ENCODE measurements at regions not wholly inside any gene's neighbourhood (a gene's known extent, or its start where the extent isn't known, plus 50 kb on each side); places are given as distances from the start of the nearest gene placed in this dataset.

- DNase-seq (ENCODE audit: low read depth in 2 of 2): no peak
These were observed 239.9 kb upstream of the DYNLRB2 start for GRCh38 chr16:80300876-80301275.

DNA sequence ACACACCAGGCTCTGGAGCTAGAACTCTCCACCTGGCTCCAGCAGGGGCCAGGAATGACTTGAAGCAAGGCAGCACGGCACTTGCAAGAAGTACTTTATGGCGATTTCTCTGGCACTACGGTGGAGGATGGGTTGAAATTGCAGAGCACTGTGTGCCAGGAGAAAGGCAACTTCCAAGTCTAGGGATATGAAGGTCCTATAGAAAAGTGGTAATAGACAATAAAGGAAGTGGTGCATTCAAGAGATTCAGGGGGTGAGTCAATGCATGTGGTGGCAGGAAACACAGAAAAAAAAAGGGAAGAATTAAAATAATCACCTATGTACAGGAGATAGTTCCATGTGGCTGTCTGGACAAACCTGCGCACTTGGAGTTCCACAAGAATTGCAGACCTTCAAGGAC, 240.3 kb upstream of the DYNLRB2 start:
- DNase-seq (ENCODE audit: low read depth in 2 of 2): no peak

GRCh38 chr16:80299416-80299815, 241.4 kb upstream of the DYNLRB2 start:
- no peak for DNase-seq (ENCODE audit: low read depth in 2 of 2)

DNA sequence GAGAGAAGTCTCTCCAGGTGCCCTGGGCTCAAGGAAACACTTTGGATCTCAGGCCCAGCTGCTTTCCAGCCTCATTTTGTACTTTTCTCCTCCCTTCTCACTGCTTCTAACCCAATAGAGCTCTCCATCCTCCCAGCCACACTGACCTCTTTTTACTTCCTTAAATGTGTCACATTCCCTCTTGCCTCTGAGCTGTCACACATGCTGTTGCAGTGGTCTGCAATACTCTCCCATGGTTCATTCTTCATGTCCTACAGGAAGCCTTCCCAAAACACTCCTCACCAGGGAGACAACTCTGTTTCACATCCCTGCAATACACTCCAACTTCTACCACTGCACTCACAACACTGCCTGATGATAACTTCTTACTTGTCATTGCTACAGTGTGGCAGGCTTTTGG, 242.1 kb upstream of the DYNLRB2 start:
- DNase-seq (ENCODE audit: low read depth in 2 of 2): no peak

DNA sequence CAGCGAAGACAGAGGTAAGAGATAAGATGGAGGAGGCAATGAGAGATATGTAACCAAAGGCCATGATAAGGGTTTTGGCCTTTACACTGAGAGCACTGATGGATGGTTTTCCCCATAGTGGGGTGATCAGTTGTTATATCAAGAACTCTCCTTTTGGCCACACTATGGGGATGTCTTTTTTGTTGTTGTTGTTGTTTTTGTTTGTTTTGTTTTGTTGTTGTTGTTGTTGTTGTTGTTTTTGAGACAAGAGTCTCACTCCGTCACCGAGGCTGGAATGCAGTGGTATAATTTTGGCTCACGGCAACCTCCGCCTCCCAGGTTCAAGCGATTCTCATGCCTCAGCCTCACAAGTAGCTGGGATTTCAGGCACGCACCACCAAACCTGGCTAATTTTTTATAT, 244.8 kb upstream of the DYNLRB2 start:
- DNase-seq (ENCODE audit: low read depth in 2 of 2): no peak

DNA sequence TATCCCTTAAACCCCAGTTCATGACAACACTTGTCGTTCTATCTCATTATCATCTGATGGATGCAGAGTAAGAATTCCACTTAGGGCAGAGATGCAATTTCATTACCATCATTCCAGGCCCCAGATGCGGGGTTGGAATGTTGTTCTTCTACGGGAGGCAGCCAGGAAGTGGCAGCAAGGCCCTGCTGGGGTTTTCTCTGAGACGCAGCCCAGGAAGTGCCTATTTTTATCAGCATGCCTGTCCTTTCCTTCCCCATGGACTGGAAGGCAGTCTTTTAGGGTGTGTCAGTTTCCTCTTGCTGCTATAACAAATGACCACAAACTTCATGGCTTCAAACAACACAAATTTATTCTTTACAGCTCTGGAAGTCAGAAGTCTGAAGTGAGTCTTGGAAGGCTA, 246.6 kb upstream of the DYNLRB2 start:
- no peak for DNase-seq (ENCODE audit: low read depth in 2 of 2)

- no peak for DNase-seq (ENCODE audit: low read depth in 2 of 2)
These were observed 252.2 kb upstream of the DYNLRB2 start for GRCh38 chr16:80288616-80289015.

GRCh38 chr16:80287674-80288073, 253.1 kb upstream of the DYNLRB2 start:
- DNase-seq (ENCODE audit: low read depth in 2 of 2): no peak

DNA sequence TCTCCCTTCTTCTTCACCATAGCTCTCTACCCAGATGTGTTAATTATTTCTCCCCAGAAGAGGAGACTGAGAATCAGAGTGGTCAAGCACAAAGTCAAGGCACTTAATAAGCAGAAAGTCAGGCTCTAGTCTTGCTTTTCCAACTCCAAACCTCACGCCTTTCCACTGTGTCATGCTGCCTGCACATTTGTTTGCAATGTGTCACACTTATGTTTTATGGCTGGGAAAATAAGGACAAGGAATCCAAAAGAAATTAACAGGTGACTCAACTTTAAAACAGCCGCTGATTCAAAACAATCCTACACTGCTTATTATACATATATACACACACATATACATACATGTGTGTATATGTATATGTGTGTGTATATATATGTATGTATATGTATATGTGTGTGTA, 255.7 kb upstream of the DYNLRB2 start:
- no peak for DNase-seq (ENCODE audit: low read depth in 2 of 2)

GRCh38 chr16:80283466-80284392, 257.1 kb upstream of the DYNLRB2 start:
- DNase-seq (ENCODE audit: low read depth in 2 of 2): no peak

- no peak for DNase-seq (ENCODE audit: low read depth in 2 of 2)
These were observed 260.2 kb upstream of the DYNLRB2 start for GRCh38 chr16:80280557-80280956.

GRCh38 chr16:80279656-80280055, 261.1 kb upstream of the DYNLRB2 start:
- no peak for DNase-seq (ENCODE audit: low read depth in 2 of 2)

DNA sequence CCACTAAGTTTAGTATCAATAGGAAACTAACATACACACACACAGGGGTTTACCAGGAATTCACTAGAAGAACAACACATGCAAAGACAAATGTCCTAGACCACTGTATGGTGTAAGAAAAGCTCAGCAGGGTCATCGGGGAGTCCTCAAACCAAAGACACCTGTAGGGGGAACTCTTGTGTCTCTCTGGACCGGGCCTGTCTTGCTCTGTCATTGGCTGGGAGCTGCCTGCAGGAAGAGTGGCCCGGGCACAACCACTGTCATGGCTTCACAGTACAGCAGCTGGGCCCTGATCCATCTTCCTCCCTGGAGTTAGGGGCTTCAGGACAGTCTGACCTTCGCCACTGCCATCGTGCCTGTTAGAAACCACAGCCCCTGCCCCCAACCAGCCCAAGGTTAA, 263.6 kb upstream of the DYNLRB2 start:
- DNase-seq (ENCODE audit: low read depth in 2 of 2): no peak

DNA sequence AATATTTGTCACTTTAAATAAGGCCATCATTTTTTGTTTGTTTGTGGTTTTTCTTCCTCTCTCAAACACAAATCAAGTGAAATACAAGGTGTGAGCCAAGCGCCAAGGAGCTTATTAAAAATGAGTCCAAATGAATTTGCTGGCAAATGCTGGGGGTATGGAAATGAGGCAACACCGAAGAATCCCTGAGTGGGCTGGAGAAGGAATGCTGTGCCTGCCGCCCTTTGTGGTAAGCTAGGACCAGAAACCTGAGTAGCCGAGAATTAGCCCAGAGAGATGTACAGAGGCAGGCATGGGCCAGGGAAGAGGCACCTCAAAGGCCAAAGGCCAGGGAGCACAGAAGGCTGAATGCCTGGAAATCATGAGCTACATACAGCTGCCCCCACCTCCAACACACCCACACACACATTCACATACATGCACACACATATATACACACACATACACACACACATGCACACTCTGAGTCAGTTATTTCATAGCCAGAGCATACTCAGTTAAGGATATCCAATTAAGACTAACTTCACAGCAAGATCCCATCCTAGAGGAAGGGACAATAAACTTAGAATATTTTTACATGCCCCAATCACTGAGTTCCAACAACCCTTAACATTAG, 266.1 kb upstream of the DYNLRB2 start:
- no peak for DNase-seq (ENCODE audit: low read depth in 2 of 2)

DNA sequence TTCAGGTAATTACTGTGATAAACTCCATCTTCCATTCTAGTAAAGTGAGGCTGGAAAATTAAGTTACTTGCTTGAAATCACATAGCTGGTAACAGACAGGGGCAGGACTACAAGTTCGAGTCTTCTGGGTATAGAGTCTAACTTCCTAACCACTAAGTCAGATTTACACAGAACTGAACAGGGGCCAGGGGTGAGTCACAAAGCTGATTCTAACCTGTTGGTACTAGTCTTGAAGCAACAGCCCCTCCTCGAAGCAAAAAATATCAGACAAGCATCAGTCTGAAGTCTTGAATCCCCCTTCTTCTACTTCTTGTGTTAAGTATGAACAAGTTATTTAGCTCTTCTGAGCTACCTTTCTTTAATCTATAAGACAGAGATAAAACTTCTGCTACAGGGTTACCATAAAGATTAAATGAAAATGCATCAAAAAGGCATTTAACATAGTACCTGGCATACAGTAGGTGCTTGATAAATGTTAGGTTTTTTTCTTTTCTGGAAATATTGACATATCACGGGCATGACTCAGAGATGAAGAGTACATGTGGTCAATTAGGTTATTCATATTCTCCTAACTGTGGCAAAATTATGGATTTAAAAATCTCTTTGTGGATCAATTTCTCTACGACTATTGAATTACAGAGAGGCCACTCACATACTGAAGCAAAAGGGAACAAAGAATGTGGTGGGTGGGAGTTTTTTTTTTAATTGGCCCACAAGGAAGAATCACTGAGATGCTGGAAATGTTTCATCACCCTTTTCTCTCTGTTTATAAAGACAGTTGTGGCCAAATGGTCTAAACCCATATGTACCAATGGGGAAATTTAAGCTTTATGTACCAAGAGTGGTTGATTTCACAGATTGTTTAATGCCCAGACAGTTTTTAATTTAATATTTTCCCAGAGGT, 266.9 kb upstream of the DYNLRB2 start:
- DNase-seq (ENCODE audit: low read depth in 2 of 2): no peak

DNA sequence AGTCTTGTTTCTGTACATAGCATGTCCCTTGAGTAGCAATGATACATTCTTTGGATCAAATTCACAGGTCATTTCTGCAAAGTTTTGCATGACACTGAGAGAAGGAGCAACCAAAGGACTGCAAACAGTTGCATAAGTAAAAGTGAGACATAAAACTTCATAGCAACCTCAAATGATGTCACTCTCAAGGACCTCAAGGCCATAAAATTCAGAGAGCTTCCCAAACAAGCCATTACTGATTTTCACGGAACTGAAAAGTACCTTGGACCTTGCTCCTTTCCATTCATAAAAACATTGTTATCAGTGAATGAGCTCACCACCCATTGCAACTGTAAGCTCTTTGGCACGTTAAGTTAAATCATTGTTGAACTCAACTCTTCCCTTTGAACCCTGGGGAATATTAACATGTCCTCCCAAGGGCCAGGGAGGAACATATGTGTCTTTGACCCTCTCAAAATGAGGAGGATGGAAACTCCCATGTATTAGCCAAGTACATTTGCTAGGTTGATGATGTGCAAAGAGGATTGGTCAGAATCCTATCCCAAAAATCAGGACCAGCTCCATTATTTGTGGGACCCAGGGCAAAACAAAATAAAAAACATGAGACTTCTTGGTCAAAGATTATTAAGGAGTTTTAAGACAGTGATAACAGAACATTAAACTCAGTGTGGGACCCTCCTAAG, 275.0 kb upstream of the DYNLRB2 start:
- no peak for DNase-seq (ENCODE audit: low read depth in 2 of 2)

GRCh38 chr16:80263848-80264694, 276.7 kb upstream of the DYNLRB2 start:
- DNase-seq (ENCODE audit: low read depth in 2 of 2): no peak

DNA sequence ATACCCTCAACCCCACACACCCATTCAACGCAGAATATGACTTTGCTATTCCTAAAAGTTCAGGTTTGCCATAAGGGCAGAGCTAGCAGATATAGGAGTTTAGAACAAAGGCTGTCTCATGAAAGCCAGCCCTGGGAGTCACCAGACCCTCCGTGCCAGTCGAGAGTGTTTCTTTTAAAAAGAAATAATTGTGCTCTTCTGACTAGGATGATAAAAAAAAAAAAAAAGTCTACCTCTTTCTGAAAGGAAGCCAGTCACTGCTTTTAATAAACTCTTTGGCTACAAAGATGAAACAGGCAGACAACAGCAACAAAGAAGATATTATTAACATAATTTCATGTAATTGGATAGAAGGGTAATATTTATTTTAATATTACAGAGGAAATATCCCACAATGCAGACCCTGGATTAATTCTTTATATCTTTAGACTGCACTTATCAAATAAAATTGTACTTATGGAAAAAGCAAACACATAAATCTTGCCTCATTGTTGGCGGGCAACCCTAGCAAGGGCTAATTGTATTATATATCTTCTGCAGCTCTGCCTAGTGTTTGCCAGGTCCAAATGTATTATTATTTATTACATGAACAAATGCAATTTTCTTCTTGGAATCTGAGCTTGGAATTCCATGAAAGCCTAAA, 277.5 kb upstream of the DYNLRB2 start:
- no peak for DNase-seq (ENCODE audit: low read depth in 2 of 2)

GRCh38 chr16:80260906-80261311, 279.9 kb upstream of the DYNLRB2 start:
- DNase-seq (ENCODE audit: low read depth in 2 of 2): no peak

DNA sequence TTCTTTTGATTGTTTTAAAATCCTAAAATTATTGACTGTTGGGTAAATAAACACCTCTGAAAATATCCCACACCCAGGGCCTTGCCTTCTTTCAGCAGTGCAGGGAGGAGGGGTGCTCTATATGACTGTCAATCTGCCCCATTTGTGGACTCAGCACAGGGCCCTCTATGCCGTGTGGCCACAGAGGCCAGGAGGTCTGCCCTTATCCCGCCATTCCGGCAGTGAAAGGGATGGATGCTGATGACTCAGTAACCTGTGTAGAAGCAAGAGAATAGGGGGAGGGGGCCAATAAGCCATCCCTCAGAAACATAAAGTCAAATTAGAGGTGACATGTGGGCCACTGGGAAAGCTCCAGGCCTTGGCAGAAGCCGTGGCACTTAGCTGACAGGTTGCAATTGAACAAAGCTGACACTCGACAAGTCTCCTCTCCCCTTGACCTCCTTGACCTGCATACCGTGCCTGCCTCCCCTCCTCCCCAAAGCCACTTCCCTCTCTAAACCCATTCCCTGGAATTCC, 281.4 kb upstream of the DYNLRB2 start:
- no peak for DNase-seq (ENCODE audit: low read depth in 2 of 2)

Measured in stimulated activated CD4-positive, alpha-beta T cell treated with anti-CD3 and anti-CD28 coated beads, Interleukin-4, amount 100 ng/mL, for 48 hours (primary cell).